ENCODE measurements at regions not wholly inside any gene's neighbourhood (a gene's known extent, or its start where the extent isn't known, plus 50 kb on each side); places are given as distances from the start of the nearest gene placed in this dataset.
"Not testable (repeated sequence)": the region's sequence is repeated elsewhere in the genome, so short reads cannot be mapped to it uniquely, and the experiment has no call there.

- DNase-seq (ENCODE audit: low spot score), result no peak
Measured at GRCh38 chr19:27971869-27972268, 1241.1 kb downstream of the UQCRFS1 start.

DNA sequence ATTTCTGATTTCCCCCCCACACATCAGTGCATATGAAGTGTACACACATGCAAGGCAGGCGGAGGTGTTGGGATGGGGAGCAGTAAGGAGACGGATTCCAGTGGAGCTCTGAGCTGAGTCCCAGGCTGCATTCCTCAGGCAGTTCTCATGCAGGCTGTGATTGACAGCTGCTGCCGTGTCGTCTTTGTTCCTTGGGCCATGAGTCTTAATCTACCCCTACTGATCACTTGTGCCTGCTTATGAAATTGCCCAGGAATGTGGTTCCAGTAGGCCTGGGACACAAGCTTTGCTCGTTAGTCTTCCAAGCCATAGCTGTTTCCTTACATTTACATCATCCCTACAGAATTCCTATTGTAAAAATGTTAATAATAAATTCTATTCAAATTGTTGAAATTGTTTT, 1241.9 kb downstream of the UQCRFS1 start:
- no peak for DNase-seq (ENCODE audit: low spot score)

GRCh38 chr19:27966390-27966816, 1246.5 kb downstream of the UQCRFS1 start:
- DNase-seq (ENCODE audit: low spot score), result no peak

GRCh38 chr19:27964185-27964584, 1248.8 kb downstream of the UQCRFS1 start:
- DNase-seq (ENCODE audit: low spot score), result no peak

- DNase-seq (ENCODE audit: low spot score), result no peak
Measured at GRCh38 chr19:27962264-27962663, 1250.7 kb downstream of the UQCRFS1 start.

DNA sequence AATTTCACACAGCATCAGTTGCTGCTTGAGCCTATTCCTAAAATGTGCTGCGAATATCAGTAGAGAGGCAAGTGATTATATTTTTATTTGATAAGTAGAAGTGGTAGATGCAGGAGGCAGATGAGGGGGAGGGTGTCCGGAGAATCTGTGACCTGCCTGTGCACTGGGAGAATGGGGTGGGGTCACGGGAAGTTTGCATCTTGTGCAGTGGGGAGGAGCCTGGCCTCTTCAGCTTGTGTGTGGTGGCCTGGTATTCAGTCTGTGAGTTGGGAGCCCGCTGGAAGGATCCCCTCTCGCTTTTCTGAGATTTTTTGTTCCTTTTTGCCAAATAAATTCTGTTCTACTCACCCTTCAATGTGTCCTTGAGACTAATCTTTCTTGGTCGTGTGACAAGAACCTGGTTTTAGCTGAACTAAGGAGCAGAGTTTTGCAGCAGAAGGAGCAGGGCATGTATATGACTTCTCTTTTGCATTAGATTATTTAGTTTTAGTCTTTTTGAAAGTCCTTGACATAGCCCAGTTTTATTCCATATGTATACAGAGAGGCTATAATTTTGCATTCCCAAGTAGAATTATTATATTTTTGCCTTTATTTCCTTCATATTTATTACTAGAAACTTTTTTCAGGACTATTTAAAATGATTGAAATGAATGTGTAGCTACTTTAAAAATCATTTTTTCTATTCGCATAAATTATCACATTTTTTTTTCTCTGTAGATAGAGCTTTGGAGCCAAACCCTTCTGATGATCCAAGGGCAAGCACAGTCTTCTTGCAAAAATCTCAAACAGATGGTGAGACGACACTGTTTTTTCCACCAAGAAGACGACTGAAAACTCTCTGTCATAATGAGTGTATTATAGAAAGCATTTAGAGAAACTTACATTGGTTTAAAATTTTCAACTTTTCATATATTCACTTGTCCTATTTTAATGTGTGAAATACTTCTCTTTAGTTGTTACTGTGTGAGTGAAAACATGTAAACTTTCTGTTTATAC, 1257.2 kb downstream of the UQCRFS1 start:
- DNase-seq (ENCODE audit: low spot score), result no peak

GRCh38 chr19:27942607-27943006, 1270.3 kb downstream of the UQCRFS1 start:
- not testable (repeated sequence) for DNase-seq (ENCODE audit: low spot score)

DNA sequence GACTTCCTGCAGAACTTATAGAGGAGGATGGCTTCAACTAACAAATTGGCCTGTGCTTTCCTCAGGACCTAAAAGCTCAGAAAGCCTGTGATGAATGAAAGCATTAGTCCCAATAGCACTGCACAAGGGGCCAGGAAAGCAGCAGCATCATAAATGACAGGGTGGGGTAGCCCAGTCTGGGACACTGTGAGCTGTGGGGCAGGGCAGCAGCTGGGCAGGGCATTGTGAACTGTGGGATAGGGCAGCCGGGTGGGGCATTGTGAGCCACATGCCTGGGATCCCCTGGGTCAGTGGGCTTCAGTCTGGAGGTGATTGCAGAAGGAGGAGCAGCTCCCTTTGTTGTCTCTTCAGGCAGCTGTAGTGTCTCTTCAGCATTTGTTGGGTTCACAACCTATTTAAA, 1276.8 kb downstream of the UQCRFS1 start:
- DNase-seq (ENCODE audit: low spot score), result no peak

DNA sequence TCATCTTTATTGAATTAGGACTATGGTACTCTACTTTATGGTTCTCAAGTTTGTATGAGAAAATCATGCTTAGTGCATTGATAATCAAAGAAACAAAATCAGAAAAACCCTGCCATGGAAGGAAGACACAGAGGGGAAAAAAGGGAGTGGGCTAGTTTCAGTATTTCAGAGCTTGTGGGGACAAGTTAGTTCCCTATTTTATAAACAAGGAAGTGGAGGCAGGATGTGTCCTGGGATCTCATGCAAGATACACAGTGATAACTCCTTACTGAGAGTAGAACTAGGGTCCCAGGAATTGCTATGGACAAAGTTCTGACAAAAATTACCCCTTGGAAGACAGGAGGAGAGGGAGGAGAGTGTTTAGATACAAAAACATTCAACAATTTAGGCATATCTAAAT, 1277.3 kb downstream of the UQCRFS1 start:
- no peak for DNase-seq (ENCODE audit: low spot score)

DNA sequence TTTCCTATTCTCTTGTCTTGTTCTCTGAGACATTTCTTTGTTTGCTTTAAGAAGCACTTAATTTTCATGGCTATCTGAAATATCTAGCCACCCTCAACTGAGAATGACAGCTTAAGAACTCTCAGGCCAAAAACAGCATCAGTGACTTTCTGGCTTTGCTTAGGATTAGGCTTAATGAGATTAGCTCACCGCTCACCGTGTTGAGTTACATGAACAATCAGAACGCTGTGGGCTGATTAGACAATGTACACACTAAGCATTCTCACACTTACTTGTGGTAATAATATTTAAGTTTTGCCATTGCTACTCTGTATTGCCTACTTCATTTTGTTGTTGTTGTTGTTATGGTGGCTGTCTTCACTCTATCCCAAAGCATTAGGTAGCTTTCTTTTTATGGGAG, 1283.6 kb downstream of the UQCRFS1 start:
- no peak for DNase-seq (ENCODE audit: low spot score)

DNA sequence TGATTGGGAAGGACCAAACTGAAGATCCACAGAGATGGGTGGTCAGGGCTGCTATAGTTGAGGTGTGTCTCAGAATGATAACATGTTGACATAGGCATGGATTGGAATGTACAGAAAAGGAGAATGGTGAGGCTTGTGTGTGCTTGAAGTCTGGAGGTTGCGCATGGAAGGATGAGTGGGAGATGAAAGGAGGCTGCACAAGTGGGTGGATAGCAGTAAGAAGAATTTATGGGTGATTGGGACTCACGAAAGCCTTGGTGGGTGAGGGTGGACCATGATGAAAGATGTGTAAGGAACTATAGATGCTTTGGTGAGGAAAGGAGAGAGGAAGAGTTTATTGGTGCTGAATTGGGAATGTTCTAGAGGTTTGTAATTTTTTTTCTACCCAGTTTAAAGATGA, 1287.7 kb downstream of the UQCRFS1 start:
- DNase-seq (ENCODE audit: low spot score), result no peak

DNA sequence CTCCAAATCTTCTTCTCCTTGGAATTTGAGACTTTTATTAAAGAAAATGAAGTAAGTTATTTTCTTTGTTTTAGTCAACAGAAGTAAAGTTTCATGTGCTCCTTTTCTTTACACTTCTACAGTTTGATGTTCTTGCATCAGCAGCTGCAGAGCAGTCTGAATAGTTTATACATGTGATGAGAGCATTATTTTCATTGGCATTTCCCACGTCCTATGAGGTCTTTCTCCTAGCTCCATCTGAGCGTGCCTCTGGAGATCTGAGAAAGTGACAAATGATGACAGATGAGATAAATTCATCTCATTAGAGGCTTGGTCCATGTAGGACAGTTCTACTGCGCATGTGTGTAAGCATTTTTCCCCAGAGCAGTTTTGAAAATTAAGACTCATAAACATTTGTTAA, 1290.0 kb downstream of the UQCRFS1 start:
- DNase-seq (ENCODE audit: low spot score), result no peak

GRCh38 chr19:27920774-27921173, 1292.2 kb downstream of the UQCRFS1 start:
- DNase-seq (ENCODE audit: low spot score), result no peak

DNA sequence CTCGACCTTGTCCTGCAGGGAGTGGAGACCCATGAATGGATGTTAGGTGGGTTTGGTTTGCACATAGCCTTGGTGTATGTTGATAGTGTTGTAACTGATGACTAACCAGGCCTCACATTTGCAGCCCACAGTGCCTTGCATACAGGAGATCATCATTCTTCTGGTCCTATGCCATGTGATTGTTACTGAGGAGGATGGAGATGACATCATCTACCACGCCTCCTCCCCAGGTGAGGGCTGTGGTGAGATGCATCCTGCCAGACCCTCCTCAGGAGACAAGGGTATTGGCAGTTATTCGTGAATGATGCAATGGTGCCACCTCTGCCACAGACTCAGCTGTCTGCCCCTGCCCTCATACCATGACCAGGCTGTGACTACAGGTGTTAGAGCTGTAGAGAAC, 1294.1 kb downstream of the UQCRFS1 start:
- DNase-seq (ENCODE audit: low spot score), result no peak

DNA sequence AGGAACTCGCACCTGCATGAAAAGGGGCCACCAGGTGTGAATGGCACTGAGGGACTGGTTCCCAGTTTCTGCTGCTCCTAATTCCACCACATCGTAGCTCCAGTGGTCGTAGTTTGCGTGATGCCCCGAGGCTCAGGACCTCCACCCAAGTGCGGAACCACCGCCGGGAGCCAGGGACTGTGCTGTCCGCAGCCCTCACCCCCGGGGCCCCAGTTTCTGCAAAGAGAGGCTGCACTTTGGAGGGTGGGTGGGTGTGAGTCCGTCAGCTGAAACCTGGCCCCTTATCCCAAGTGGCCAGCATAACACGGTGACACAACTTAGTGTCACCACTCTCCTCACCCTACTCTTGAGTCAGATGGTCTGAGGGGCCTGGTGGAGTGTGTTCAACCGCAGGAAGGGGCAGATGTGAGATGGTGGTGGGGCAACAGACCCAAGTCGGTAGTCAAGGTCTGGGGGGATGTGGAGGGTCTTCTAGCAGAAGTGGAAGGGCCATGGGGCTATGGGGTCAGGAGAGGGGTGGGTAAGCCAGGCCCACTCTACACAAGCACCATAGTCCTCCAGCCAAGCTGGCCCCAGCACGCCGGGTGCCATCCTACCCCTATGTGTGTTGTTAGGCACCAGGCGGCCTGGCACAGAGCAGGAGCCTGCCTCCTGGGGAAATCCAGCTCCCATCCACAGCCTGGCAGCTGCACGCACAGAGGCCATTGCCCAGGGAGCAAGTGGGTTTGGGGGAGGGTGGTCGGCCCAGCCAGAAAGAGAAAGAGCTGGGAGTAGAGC, 1301.6 kb downstream of the UQCRFS1 start:
- DNase-seq (ENCODE audit: low spot score), result no peak

DNA sequence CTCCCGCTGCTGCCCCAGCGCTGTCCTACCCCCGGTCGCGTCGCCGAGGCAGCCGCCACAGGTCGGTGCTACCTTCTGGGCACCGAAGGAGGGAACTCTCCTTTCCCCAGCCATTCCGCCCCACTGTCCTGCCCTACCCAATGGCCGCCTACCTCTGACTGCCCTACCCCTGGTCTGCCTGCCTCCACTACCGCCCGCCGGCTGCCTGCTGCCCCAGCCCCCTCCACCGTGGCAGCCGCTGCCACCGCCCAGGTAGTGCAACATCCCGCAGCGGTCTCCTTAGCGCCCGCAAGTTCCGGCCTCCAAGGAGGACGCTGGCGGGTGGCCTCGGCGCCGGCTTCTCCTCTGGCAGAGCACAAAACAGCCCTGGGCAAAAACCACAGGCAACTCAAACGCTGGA, 1303.1 kb downstream of the UQCRFS1 start:
- DNase-seq (ENCODE audit: low spot score), result no peak

- no peak for DNase-seq (ENCODE audit: low spot score)
Measured at GRCh38 chr19:27909185-27909840, 1303.6 kb downstream of the UQCRFS1 start.

DNA sequence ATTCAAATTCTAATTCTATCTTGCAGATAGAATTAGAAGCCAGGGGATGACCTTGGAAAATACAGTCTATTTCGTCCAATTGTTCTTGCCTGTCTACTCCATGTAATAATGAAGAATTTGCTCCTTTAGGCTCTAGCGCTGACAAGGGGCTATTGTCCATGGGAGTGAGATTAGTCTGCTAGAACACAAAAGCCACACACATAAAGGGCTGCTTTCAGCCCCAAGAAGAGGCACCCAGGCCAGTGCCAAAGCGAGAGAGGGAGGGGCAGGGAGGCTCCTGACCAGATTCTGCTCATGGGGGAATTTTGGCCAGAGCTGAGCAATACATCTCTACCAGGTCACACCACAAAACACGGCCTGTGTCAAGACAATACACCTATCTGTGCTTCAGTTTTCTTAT, 1306.9 kb downstream of the UQCRFS1 start:
- DNase-seq (ENCODE audit: low spot score), result peak; percentile 89

DNA sequence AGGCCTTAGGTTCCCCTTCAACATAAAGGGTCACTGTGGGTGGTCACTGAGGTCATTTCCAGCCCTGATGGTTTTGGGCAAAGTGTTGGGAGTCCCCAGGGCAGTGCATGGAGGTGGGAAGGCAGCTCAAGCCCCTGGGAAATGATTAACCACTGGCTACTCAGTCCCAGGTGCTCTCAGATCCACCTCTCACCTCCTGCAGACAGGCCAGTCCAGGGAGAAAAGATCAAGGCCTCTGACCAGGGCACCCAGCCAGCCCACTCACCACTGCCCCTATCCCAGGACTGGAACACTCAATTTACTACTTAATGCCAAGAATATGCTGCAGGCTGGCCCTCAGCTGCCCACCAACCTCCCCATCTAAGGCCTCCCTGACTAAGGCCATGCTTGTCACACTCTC, 1307.9 kb downstream of the UQCRFS1 start:
- DNase-seq (ENCODE audit: low spot score), result no peak

- DNase-seq (ENCODE audit: low spot score), result no peak
Measured at GRCh38 chr19:27901078-27901477, 1311.9 kb downstream of the UQCRFS1 start.

GRCh38 chr19:27896091-27896490, 1316.9 kb downstream of the UQCRFS1 start:
- no peak for DNase-seq (ENCODE audit: low spot score)

Measured in putamen (tissue), 1 donor.